Activated CD4-positive, alpha-beta memory T cell treated with anti-CD3 and anti-CD28 coated beads for 36 hours (primary cell): ENCODE measurements at regions not wholly inside any gene's neighbourhood (a gene's known extent, or its start where the extent isn't known, plus 50 kb on each side); places are given as distances from the start of the nearest gene placed in this dataset.
"Not testable (repeated sequence)": the region's sequence is repeated elsewhere in the genome, so short reads cannot be mapped to it uniquely, and the experiment has no call there.

Source experiments
- CTCF ChIA-PET: fragments of 350-600 bp; sonication (Branson Sonifier 250); formaldehyde crosslinking; loops from one replicate; lab custom pipeline; 2021; ENCODE audit warnings: antibody characterized with exemption, inconsistent platforms; lab: Charles Lee
- POLR2A ChIA-PET: fragments of 350-600 bp; sonication (Branson Sonifier 250); formaldehyde crosslinking; loops from one replicate; lab custom pipeline; 2021; ENCODE audit warnings: antibody characterized with exemption; lab: Charles Lee
- DNase-seq: peaks from one replicate; pipeline ENCODE4 v3.0.0-alpha.2; 2020
- H3K27ac Mint-ChIP-seq: one replicate; pipeline ENCODE4 v1.8.0; 2021; ENCODE audit warnings: mixed read lengths
- H3K27me3 Mint-ChIP-seq: one replicate; pipeline ENCODE4 v1.8.0; 2021; ENCODE audit warnings: mixed read lengths
- H3K36me3 Mint-ChIP-seq: one replicate; pipeline ENCODE4 v1.8.0; 2021; ENCODE audit warnings: mixed read lengths
- H3K4me1 Mint-ChIP-seq: one replicate; pipeline ENCODE4 v1.8.0; 2021; ENCODE audit warnings: low read depth, mixed read lengths
- H3K4me3 Mint-ChIP-seq: one replicate; pipeline ENCODE4 v1.8.0; 2021; ENCODE audit warnings: mild to moderate bottlenecking, mixed read lengths
- H3K9me3 Mint-ChIP-seq: one replicate; pipeline ENCODE4 v1.8.0; 2021; ENCODE audit warnings: mixed read lengths
- intact Hi-C: fragments of 100-400 bp; cut with micrococcal nuclease; formaldehyde crosslinking; loops from one replicate; pipeline ENCODE4 v1.15.1; 2023

DNA sequence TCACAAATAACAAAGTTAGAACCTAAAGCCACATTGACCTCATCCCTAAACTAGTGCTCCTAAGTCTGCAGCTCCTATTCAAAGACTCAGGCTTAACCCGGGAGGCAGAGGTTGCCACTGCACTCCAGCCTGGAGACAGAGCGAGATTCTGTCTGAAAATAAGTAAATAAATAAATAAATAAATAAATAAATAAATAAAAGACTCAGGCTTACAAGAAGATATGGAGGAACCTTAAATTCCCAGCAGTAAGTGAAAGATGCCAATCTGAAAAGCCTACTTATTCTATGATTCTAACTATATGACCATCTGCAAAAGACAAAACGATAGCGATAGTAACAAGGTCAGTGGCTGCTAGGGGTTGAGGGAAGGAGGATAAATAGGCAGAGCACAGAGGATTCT is 101.7 kb downstream of the DDX1 start:
- no peak overlapping the region for H3K4me3 Mint-ChIP-seq
- H3K27ac Mint-ChIP-seq: no peak overlapping the region
- H3K4me1 Mint-ChIP-seq: no peaks in the 10 kb centered on the region
- POLR2A ChIA-PET: no interaction called here
- H3K36me3 Mint-ChIP-seq: no peaks in the 10 kb centered on the region
- no peaks in the 10 kb centered on the region for H3K27me3 Mint-ChIP-seq
- no peaks in the 10 kb centered on the region for H3K9me3 Mint-ChIP-seq
- CTCF ChIA-PET: no interaction called here
- intact Hi-C loops: no loop called here
- no peak for DNase-seq

DNA sequence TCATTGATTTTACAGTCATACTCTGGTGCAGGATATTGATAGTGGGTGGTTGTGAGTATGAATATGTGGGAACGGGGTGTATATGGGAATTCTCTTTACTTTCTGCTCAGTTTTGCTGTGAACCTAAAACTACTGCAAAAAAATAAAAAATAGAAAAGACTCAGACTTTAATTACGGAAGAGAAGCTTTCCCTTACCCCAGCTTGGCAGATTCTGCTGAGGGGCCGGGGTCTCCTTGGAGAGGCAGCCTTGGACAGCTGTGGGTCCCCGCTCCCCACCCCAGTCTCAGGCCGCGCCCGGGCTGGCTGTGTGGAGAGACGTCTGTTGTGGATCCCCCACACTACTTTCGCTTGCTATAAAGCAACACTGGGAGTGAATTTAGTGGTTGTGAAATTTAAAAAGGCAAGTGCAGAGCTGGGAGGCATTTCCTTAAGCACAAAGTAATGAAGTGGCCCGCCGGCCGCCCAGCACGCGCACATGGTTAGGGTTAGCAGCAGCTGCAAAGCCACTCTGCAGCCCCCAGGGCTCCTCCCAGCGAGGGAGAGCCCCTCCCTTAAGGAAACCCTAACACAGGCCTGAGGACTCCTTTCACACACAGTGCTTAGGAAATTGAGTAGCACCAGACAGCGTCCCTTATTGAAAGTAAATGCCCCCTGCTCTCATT is 102.4 kb downstream of the DDX1 start:
- POLR2A ChIA-PET: no interaction called here
- Mint-ChIP-seq H3K4me3 (no peak overlapping the region), H3K9me3 (no peaks in the 10 kb centered on the region), H3K27ac (no peak overlapping the region), H3K27me3 (no peaks in the 10 kb centered on the region), H3K36me3 (no peaks in the 10 kb centered on the region), H3K4me1 (no peaks in the 10 kb centered on the region)
- no peak for DNase-seq
- intact Hi-C loops: no loop called here
- CTCF ChIA-PET: no interaction called here

DNA sequence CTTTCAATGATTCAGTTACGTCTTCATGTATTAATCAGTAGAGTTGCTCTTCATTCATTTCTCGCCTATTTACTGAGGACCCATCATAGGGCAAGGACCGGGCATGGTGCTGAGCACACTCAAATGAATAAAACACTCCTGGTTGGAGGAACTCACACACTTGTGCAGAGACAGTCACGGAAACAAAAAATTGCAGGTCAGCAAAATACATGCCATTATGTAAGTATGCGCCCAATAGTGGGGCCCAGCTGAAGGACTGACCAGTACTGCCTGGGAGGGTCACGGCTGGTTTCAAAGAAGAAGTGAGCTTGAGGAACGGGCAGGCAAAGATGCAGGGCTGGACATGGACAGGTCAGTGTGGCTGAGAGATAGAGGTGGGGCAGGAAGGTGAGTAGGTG is 102.9 kb downstream of the DDX1 start:
- Mint-ChIP-seq H3K36me3 (no peaks in the 10 kb centered on the region), H3K9me3 (no peaks in the 10 kb centered on the region), H3K4me1 (no peaks in the 10 kb centered on the region), H3K27me3 (no peaks in the 10 kb centered on the region), H3K27ac (no peak overlapping the region), H3K4me3 (no peak overlapping the region)
- CTCF ChIA-PET: no interaction called here
- POLR2A ChIA-PET: no interaction called here
- no peak for DNase-seq
- intact Hi-C loops: no loop called here

DNA sequence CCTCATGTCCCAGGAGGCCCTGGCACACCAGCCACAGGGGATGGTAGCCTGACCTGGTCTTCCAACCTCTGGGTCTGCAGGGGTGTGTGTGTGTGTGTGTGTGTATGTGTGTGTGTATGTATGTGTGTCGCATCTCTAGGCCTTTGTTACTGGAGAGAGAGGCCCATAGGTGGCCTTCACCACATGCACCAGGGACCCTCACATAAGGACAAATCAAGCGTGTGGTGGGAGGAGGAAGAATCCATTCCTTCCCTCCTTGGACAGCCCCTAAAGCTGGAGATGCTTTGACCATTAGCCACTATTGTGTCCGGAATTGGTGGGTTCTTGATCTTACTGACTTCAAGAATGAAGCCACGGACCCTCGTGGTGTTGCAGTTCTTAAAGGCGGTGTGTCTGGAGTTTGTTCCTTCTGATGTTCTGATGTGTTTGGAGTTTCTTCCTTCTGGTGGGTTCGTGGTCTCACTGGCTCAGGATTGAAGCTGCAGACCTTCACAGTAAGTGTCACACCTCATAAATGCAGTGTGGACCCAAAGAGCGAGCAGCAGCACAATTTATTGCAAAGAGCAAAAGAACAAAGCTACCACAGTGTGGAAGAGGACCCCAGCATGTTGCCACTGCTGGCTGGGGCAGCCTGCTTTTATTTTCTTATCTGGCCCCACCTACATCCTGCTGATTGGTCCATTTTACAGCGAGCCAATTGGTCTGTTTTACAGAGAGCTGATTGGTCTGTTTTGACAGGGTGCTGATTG is 104.1 kb downstream of the DDX1 start:
- H3K27ac Mint-ChIP-seq: no peak overlapping the region
- ChIA-PET CTCF (no interaction called here), POLR2A (no interaction called here)
- intact Hi-C loops: no loop called here
- H3K4me3 Mint-ChIP-seq: no peak overlapping the region
- H3K9me3 Mint-ChIP-seq: no peaks in the 10 kb centered on the region
- no peaks in the 10 kb centered on the region for H3K36me3 Mint-ChIP-seq
- no peak for DNase-seq
- H3K4me1 Mint-ChIP-seq: no peaks in the 10 kb centered on the region
- H3K27me3 Mint-ChIP-seq: no peaks in the 10 kb centered on the region

DNA sequence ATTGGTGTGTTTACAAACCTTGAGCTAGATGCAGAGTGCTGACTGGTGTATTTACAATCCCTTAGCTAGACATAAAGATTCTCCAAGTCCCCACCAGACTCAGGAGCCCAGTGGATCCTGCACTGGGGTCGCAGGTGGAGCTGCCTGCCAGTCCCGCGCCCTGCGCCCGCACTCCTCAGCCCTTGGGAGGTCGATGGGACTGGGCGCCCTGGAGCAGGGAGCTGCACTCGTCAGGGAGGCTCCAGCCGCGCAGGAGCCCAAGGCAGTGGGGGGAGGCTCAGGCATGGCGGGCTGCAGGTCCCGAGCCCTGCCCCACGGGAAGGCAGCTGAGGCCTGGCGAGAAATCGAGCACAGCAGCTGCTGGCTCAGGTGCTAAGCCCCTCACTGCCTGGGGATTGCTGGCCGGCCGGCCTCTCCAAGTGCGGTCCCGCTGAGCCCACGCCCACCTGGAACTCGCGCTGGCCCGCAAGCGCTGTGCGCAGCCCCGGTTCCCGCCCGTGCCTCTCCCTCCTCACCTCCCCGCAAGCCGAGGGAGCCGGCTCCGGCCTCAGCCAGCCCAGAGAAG is 105.0 kb downstream of the DDX1 start:
- POLR2A ChIA-PET, H3K4me3 Mint-ChIP-seq, CTCF ChIA-PET, H3K27ac Mint-ChIP-seq, H3K36me3 Mint-ChIP-seq, H3K9me3 Mint-ChIP-seq, H3K4me1 Mint-ChIP-seq, H3K27me3 Mint-ChIP-seq, intact Hi-C loops, DNase-seq: not testable (repeated sequence)

DNA sequence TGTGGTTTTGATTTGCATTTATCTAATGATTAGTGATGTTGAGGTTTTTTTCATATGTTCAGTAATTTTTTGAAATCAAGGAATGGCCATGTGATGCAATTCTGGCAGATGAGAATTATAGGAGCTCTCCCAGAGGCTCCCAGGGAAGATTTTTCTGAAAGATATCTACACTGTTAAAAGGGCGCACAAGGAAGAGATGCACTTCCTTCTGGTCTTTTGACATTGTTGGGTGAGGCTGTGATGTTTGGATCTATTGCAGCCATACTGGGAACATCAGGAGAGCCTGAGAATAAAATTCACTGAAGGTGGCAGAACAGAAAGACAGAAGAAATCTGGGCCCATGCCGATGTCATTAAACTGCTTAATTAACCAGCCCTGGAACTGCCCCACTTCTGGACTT is 108.5 kb downstream of the DDX1 start:
- ChIA-PET POLR2A (no interaction called here), CTCF (no interaction called here)
- intact Hi-C loops: no loop called here
- DNase-seq: no peak
- Mint-ChIP-seq H3K4me1 (no peaks in the 10 kb centered on the region), H3K4me3 (no peak overlapping the region), H3K27ac (no peak overlapping the region), H3K36me3 (no peaks in the 10 kb centered on the region), H3K9me3 (no peaks in the 10 kb centered on the region), H3K27me3 (peaks cover 3% of the 10 kb centered on the region)

DNA sequence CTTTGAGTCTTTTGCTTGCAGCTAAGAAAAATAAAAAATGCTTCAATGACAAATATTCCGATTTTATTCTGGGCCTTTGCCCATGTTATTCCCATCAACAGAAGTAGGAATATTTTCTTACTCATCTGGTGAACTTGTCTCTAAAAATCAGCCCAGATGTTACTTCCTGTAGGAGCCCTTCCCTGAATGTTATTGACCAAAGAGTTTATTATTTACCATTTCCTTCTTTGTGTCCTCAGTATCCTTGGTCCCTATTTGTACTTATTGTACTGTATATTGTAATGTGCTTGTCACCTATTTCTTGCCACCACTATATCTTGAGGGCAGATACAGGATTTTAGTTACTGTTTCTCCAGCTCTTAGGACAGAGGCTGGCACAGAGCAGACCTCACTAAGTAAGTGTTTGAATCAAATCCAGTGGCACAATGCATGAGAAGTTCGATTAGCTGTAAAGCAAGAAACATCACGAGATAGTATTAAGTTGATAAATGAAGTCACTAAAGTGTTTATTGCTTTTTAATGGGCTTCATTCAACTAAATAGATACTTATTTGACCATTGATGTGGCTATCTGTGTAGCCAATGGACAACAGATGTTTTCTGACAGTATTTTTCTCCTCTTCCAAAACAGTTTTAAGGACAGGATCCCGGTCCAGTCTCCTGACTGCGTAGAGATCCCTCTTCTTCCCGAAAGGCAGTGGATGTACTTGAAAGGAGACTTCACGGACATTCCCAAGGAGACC is 109.1 kb downstream of the DDX1 start:
- H3K27me3 Mint-ChIP-seq: peaks cover 3% of the 10 kb centered on the region
- H3K4me1 Mint-ChIP-seq: no peaks in the 10 kb centered on the region
- H3K36me3 Mint-ChIP-seq: no peaks in the 10 kb centered on the region
- H3K27ac Mint-ChIP-seq: no peak overlapping the region
- ChIA-PET POLR2A (no interaction called here), CTCF (no interaction called here)
- H3K9me3 Mint-ChIP-seq: no peaks in the 10 kb centered on the region
- intact Hi-C loops: no loop called here
- H3K4me3 Mint-ChIP-seq: no peak overlapping the region
- DNase-seq: no peak

DNA sequence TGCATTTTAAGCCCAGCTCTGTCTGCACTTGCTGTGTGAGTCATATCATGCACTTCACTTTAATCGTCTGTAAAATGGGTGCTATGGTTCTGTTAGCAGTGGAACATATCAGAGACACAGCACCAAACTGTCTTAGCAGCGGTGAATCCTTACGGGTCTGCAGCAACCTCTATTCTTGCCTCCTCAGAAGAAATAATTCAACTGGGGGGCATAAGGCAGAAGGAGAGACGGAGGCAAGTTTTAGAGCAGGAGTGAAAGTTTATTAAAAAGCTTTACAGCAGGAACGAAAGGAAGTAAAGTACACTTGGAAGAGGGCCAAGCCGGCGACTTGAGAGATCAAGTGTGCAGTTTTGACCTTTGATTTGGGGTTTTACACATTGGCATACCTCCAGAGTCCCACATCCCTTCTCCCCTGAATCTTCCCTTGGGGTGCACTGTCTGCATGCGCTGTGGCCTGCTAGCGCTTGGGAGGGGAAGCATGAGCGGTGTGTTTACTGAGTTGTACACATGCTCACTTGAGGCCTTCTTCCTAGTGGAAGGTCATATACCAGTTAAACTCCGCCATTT is 109.8 kb downstream of the DDX1 start:
- Mint-ChIP-seq H3K27ac (no peak overlapping the region), H3K9me3 (no peaks in the 10 kb centered on the region), H3K27me3 (peaks cover 3% of the 10 kb centered on the region), H3K4me1 (no peaks in the 10 kb centered on the region), H3K36me3 (no peaks in the 10 kb centered on the region), H3K4me3 (no peak overlapping the region)
- POLR2A ChIA-PET: no interaction called here
- CTCF ChIA-PET: no interaction called here
- DNase-seq: no peak
- intact Hi-C loops: no loop called here

DNA sequence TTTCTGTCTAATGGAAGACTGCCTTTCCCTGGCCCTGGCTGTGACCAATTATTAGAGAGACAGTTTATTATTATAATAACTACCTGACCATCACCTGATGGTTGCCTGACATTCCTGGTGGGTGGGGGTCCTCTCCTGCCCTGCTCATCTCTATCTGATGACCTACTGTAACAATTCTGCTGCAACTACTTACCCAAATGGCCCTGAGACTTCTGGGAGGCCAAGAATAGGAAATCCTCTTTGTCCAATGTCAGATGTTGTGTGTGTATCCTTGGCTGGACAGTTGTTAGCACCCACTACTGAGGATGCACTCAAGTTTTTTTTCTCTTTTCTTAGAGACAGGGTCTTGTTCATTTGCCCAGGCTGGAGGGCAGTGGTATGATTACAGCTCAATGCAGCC is 110.3 kb downstream of the DDX1 start:
- POLR2A ChIA-PET: no interaction called here
- Mint-ChIP-seq H3K4me1 (no peaks in the 10 kb centered on the region), H3K36me3 (no peaks in the 10 kb centered on the region), H3K27ac (no peak overlapping the region), H3K9me3 (no peaks in the 10 kb centered on the region), H3K4me3 (no peak overlapping the region), H3K27me3 (peaks cover 3% of the 10 kb centered on the region)
- intact Hi-C loops: no loop called here
- no peak for DNase-seq
- CTCF ChIA-PET: no interaction called here

DNA sequence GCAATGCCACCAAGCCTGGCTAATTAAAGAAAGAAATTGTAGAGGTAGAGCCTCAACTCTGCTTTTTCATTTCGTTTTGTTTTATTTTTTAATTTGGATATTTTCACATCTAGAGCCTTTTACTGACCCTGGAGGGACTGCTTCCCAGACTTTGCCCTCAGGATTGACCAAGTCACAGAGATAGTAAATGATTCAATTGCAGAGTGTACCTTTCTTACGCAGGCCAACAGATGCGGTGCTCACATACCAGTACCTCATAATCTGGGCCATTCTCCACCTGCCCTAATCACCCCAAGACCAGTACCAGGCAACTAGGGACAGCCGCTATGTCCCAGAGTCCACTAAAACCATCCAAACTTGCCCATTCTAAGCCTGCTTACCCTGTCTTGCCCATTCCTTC is 110.8 kb downstream of the DDX1 start:
- CTCF ChIA-PET: no interaction called here
- no peak overlapping the region for H3K27ac Mint-ChIP-seq
- DNase-seq: no peak
- no peaks in the 10 kb centered on the region for H3K36me3 Mint-ChIP-seq
- H3K4me1 Mint-ChIP-seq: no peaks in the 10 kb centered on the region
- H3K4me3 Mint-ChIP-seq: no peak overlapping the region
- POLR2A ChIA-PET: no interaction called here
- intact Hi-C loops: no loop called here
- no peaks in the 10 kb centered on the region for H3K9me3 Mint-ChIP-seq
- H3K27me3 Mint-ChIP-seq: peaks cover 3% of the 10 kb centered on the region

DNA sequence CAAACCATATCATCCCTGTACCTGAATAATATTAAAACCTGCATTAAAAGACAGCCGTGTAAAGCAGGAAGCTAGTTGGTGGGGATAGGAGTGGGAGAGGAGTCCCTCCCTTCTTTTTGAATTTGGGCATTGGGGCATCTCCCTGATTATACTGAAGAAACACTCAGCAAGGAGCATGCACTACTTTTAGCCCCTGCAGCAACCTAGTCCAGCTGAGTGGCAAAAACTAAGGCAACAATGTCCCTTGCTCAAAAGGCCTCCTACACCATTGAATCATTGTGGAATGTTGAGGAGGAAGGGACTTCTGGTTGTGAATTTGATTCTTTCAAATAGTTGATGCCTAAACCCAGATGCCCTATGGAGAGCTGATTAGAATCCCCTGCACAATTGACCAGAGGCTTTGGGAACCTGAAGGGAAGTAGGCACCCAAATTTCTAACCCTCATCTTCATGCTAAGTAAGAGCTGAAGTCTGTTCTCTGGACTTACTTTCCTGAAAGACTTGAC is 111.7 kb downstream of the DDX1 start:
- Mint-ChIP-seq H3K4me1 (no peaks in the 10 kb centered on the region), H3K36me3 (no peaks in the 10 kb centered on the region), H3K9me3 (no peaks in the 10 kb centered on the region), H3K4me3 (no peak overlapping the region), H3K27ac (no peak overlapping the region), H3K27me3 (peaks cover 3% of the 10 kb centered on the region)
- CTCF ChIA-PET: no interaction called here
- POLR2A ChIA-PET: no interaction called here
- intact Hi-C loops: no loop called here
- DNase-seq: no peak

DNA sequence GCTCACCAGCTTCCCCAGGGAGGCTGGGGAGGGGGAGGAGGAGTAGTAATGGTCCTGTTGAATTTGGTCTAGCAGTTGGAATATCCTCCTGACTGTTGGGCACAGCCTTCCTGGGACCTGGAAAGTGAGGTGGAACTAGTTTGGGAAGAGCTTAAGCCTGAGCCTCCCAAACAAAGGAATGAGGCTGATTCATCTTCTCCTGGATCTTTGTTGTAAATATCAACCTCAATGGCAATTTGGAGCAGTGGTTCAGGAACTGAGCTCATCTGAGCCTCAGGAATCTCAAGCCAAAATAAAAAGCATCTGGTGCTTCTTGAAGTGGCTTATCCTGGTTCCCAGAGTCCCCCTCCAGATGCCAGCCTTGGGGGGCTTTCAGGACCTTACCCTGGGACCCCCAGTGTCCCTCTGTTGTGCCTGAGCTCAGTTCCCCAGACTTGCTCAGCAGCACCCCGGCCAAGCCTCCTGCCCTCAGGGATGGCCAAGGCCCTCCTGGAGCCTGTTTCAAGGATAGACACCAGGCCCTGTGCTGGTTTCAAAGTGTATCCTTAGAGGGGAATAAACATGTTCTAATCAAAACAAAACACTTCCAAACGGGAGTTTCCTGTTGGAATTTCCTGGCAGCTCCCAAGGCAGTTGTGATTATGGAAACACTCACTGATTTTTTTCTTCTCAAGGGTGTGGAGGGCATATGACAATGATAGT is 112.6 kb downstream of the DDX1 start:
- H3K4me1 Mint-ChIP-seq: no peaks in the 10 kb centered on the region
- POLR2A ChIA-PET: no interaction called here
- intact Hi-C loops: no loop called here
- H3K36me3 Mint-ChIP-seq: no peaks in the 10 kb centered on the region
- no peak overlapping the region for H3K27ac Mint-ChIP-seq
- DNase-seq: no peak
- CTCF ChIA-PET: no interaction called here
- H3K9me3 Mint-ChIP-seq: no peaks in the 10 kb centered on the region
- H3K27me3 Mint-ChIP-seq: peaks cover 3% of the 10 kb centered on the region
- no peak overlapping the region for H3K4me3 Mint-ChIP-seq
